HG02571 (cell line): ENCODE measurements at regions not wholly inside any gene's neighbourhood (a gene's known extent, or its start where the extent isn't known, plus 50 kb on each side); places are given as distances from the start of the nearest gene placed in this dataset.
"Not testable (repeated sequence)": the region's sequence is repeated elsewhere in the genome, so short reads cannot be mapped to it uniquely, and the experiment has no call there.

Source experiments
- ATAC-seq: cut with Tn5 transposase; IDR thresholded peaks from one replicate; pipeline ENCODE4 v1.9.1; 2021; ENCODE audit warnings: mild to moderate bottlenecking, moderate library complexity; ENCODE audit not compliant: unreplicated experiment

GRCh38 chr3:153221748-153222162 is 59.7 kb downstream of the RAP2B start:
- ATAC-seq: peak; percentile 76

GRCh38 chr3:153226877-153227276 is 64.9 kb downstream of the RAP2B start:
- ATAC-seq: not testable (repeated sequence)

- ATAC-seq: not testable (repeated sequence)
Measured at GRCh38 chr3:153230427-153230826, 68.4 kb downstream of the RAP2B start.

- not testable (repeated sequence) for ATAC-seq
Measured at GRCh38 chr3:153231245-153231644, 69.2 kb downstream of the RAP2B start.

GRCh38 chr3:153232050-153232752 is 70.2 kb downstream of the RAP2B start:
- ATAC-seq: not testable (repeated sequence)

GRCh38 chr3:153232851-153233271 is 70.8 kb downstream of the RAP2B start:
- no peak for ATAC-seq

- ATAC-seq: no peak
Measured at GRCh38 chr3:153233986-153234385, 72.0 kb downstream of the RAP2B start.

- ATAC-seq: no peak
Measured at GRCh38 chr3:153242896-153243295, 80.9 kb downstream of the RAP2B start.

- no peak for ATAC-seq
Measured at GRCh38 chr3:153244961-153245360, 82.9 kb downstream of the RAP2B start.

GRCh38 chr3:153245661-153246060 is 83.6 kb downstream of the RAP2B start:
- ATAC-seq: no peak

- no peak for ATAC-seq
Measured at GRCh38 chr3:153246331-153246730, 84.3 kb downstream of the RAP2B start.

GRCh38 chr3:153246806-153247205 is 84.8 kb downstream of the RAP2B start:
- ATAC-seq: no peak

GRCh38 chr3:153247331-153248330 is 85.6 kb downstream of the RAP2B start:
- ATAC-seq: no peak

- ATAC-seq: not testable (repeated sequence)
Measured at GRCh38 chr3:153248835-153249234, 86.8 kb downstream of the RAP2B start.

- ATAC-seq: no peak
Measured at GRCh38 chr3:153249906-153250305, 87.9 kb downstream of the RAP2B start.

- no peak for ATAC-seq
Measured at GRCh38 chr3:153250446-153250845, 88.4 kb downstream of the RAP2B start.

GRCh38 chr3:153252963-153253362 is 90.9 kb downstream of the RAP2B start:
- no peak for ATAC-seq

GRCh38 chr3:153254361-153254760 is 92.3 kb downstream of the RAP2B start:
- ATAC-seq: no peak

GRCh38 chr3:153257673-153258351 is 95.8 kb downstream of the RAP2B start:
- no peak for ATAC-seq

GRCh38 chr3:153259956-153260355 is 97.9 kb downstream of the RAP2B start:
- ATAC-seq: no peak

- no peak for ATAC-seq
Measured at GRCh38 chr3:153260681-153261080, 98.7 kb downstream of the RAP2B start.
